H1 (cell line): ENCODE measurements at regions not wholly inside any gene's neighbourhood (a gene's known extent, or its start where the extent isn't known, plus 50 kb on each side); places are given as distances from the start of the nearest gene placed in this dataset.

Source experiments
- CTCF ChIA-PET: fragments of 300-600 bp; sonication (Branson Sonifier 250); formaldehyde crosslinking; loops from one replicate; lab custom pipeline; 2021; ENCODE audit not compliant: partially characterized antibody; lab: Charles Lee
- POLR2A ChIA-PET: fragments of 300-600 bp; sonication (Branson Sonifier 250); formaldehyde crosslinking; loops from one replicate; lab custom pipeline; 2021; ENCODE audit warnings: inconsistent platforms; ENCODE audit not compliant: partially characterized antibody; lab: Charles Lee
- DNase-seq, 2 experiments: peaks; one replicate each; pipeline versions ENCODE4 v3.0.0 to v3.0.0-alpha.2; 2010 to 2022; ENCODE audit warnings: low spot score in 2 of 2, low read depth in 1 of 2, mixed read lengths in 1 of 2
- FAIRE-seq: peaks from 2 replicates; lab custom pipeline; 2011; peaks lifted over from hg19 to GRCh38; lab: Jason Lieb, UNC
- H2AFZ ChIP-seq: 2 replicates; pipeline ENCODE4 v1.8.1; 2012; ENCODE audit warnings: low read length, inconsistent platforms
- H2AK5ac ChIP-seq: 2 replicates; pipeline ENCODE4 v1.6.1; 2013; ENCODE audit warnings: low read depth, low read length
- H2BK120ac ChIP-seq: replicated peaks from 2 replicates; pipeline ENCODE3; 2013; ENCODE audit warnings: low read depth, low read length, inconsistent platforms
- H2BK12ac ChIP-seq: 2 replicates; pipeline ENCODE4 v1.6.1; 2013; ENCODE audit warnings: low read depth, low read length
- H2BK15ac ChIP-seq: 2 replicates; pipeline ENCODE4 v1.6.1; 2013; ENCODE audit warnings: low read length
- H2BK20ac ChIP-seq: 2 replicates; pipeline ENCODE4 v1.6.1; 2013; ENCODE audit warnings: low read length
- H2BK5ac ChIP-seq: 2 replicates; pipeline ENCODE4 v1.6.1; 2013; ENCODE audit warnings: low read depth, low read length
- H3K14ac ChIP-seq: 2 replicates; pipeline ENCODE4 v1.6.1; 2013; ENCODE audit warnings: inconsistent platforms; ENCODE audit not compliant: insufficient read length
- H3K18ac ChIP-seq: 2 replicates; pipeline ENCODE4 v1.6.1; 2013; ENCODE audit warnings: low read length; ENCODE audit errors: extremely low read depth
- H3K23ac ChIP-seq: 2 replicates; pipeline ENCODE4 v1.6.1; 2013; ENCODE audit warnings: inconsistent platforms; ENCODE audit not compliant: insufficient read length
- H3K23me2 ChIP-seq: 2 replicates; pipeline ENCODE4 v1.6.1; 2013; ENCODE audit warnings: low read depth, low read length
- H3K27ac ChIP-seq: 2 replicates; pipeline ENCODE4 v1.6.1; 2011; ENCODE audit warnings: low read depth, low read length, inconsistent platforms
- H3K27me3 ChIP-seq, 4 experiments: replicated peaks in 1 of 4; 1 replicate in 1 of 4; 2 replicates in 3 of 4; pipeline versions ENCODE4 v1.6.1 to v1.8.1; 2011 to 2013; ENCODE audit warnings: low read length in 3 of 4, mild to moderate bottlenecking in 3 of 4, inconsistent platforms in 2 of 4, mixed read lengths in 2 of 4, moderate library complexity in 1 of 4; ENCODE audit not compliant: control insufficient read depth in 3 of 4, insufficient read depth in 3 of 4; ENCODE audit errors: extremely low read depth in 1 of 4
- H3K36me3 ChIP-seq, 4 experiments: 2 replicates each; pipeline versions ENCODE4 v1.6.1 to v1.8.1; 2011 to 2013; ENCODE audit warnings: mild to moderate bottlenecking in 4 of 4, low read length in 3 of 4, moderate library complexity in 2 of 4, control low read depth in 1 of 4, inconsistent platforms in 1 of 4; ENCODE audit not compliant: insufficient read depth in 4 of 4, control insufficient read depth in 2 of 4
- H3K4ac ChIP-seq: replicated peaks from 2 replicates; pipeline ENCODE3; 2013; ENCODE audit warnings: low read length, low read depth, mixed read lengths, inconsistent platforms; ENCODE audit not compliant: insufficient read length
- H3K4me1 ChIP-seq, 4 experiments: replicated peaks in 1 of 4; 1 replicate in 1 of 4; 2 replicates in 3 of 4; pipeline versions ENCODE4 v1.6.1 to v1.8.1; 2011 to 2013; ENCODE audit warnings: low read length in 3 of 4, inconsistent platforms in 2 of 4, mixed read lengths in 1 of 4; ENCODE audit not compliant: insufficient read depth in 4 of 4, control insufficient read depth in 3 of 4
- H3K4me2 ChIP-seq, 2 experiments: 2 replicates each; pipeline versions ENCODE4 v1.6.1 to v1.8.1; 2011 to 2013; ENCODE audit warnings: low read depth in 2 of 2, low read length in 2 of 2, control low read depth in 1 of 2, inconsistent platforms in 1 of 2, mild to moderate bottlenecking in 1 of 2; ENCODE audit not compliant: insufficient read depth in 1 of 2
- H3K4me3 ChIP-seq, 4 experiments: fragments of 200-600, 300-600 bp in 1 of 4; sonication (generic), shearing (Covaris generic), sonication (Bioruptor Twin) in 1 of 4; 2 replicates each; pipeline versions ENCODE4 v1.5.1 to v1.8.1; 2011 to 2016; ENCODE audit warnings: low read length in 4 of 4, low read depth in 3 of 4, control low read depth in 2 of 4, inconsistent platforms in 2 of 4, mild to moderate bottlenecking in 2 of 4, mixed read lengths in 1 of 4, moderate library complexity in 1 of 4; ENCODE audit not compliant: insufficient read depth in 2 of 4; ENCODE audit errors: extremely low read depth in 1 of 4
- H3K56ac ChIP-seq: replicated peaks from 2 replicates; pipeline ENCODE3; 2013; ENCODE audit warnings: low read depth, mild to moderate bottlenecking, mixed read lengths, low read length, inconsistent platforms; ENCODE audit not compliant: insufficient read length
- H3K79me1 ChIP-seq: 2 replicates; pipeline ENCODE4 v1.6.1; 2013; ENCODE audit warnings: low read depth, low read length, control low read depth
- H3K79me2 ChIP-seq, 2 experiments: 2 replicates each; pipeline versions ENCODE4 v1.6.1 to v1.8.1; 2012 to 2013; ENCODE audit warnings: low read length in 2 of 2, mild to moderate bottlenecking in 2 of 2, inconsistent platforms in 1 of 2; ENCODE audit not compliant: insufficient read depth in 2 of 2, control insufficient read depth in 1 of 2
- H3K9ac ChIP-seq, 4 experiments: replicated peaks in 1 of 4; 1 replicate in 1 of 4; 2 replicates in 3 of 4; pipeline versions ENCODE4 v1.6.1 to v1.8.1; 2011 to 2013; ENCODE audit warnings: low read depth in 3 of 4, low read length in 3 of 4, control low read depth in 2 of 4, mild to moderate bottlenecking in 2 of 4, moderate library complexity in 2 of 4, inconsistent platforms in 1 of 4; ENCODE audit errors: extremely low read depth in 1 of 4
- H3K9me3 ChIP-seq, 2 experiments: 2 replicates each; pipeline versions ENCODE4 v1.6.1 to v1.8.1; 2012 to 2013; ENCODE audit warnings: mild to moderate bottlenecking in 2 of 2, moderate library complexity in 2 of 2, control low read depth in 1 of 2, inconsistent platforms in 1 of 2, low read depth in 1 of 2, low read length in 1 of 2, mixed read lengths in 1 of 2; ENCODE audit not compliant: insufficient read depth in 2 of 2
- H4K20me1 ChIP-seq, 2 experiments: replicated peaks in 1 of 2; 2 replicates each; pipeline versions ENCODE3 to v1.8.1; 2011 to 2013; ENCODE audit warnings: inconsistent platforms in 2 of 2, low read length in 2 of 2, mild to moderate bottlenecking in 1 of 2; ENCODE audit not compliant: insufficient read depth in 2 of 2, control insufficient read depth in 1 of 2
- H4K5ac ChIP-seq: 2 replicates; pipeline ENCODE4 v1.6.1; 2013; ENCODE audit warnings: low read length, low read depth, mixed read lengths, inconsistent platforms; ENCODE audit not compliant: insufficient read length
- H4K8ac ChIP-seq: 2 replicates; pipeline ENCODE4 v1.8.0; 2013; ENCODE audit warnings: mild to moderate bottlenecking, moderate library complexity, low read length, inconsistent platforms; ENCODE audit not compliant: insufficient read depth; ENCODE audit errors: extremely low read depth
- H4K91ac ChIP-seq: replicated peaks from 2 replicates; pipeline ENCODE3; 2013; ENCODE audit warnings: low read length, mixed read lengths, inconsistent platforms; ENCODE audit not compliant: insufficient read length
- CHD2 ChIP-seq: IDR thresholded peaks from 2 replicates; pipeline ENCODE4 v1.6.1; 2012; ENCODE audit warnings: low read length, improper control_type of control experiment
- WGBS, 2 experiments: shearing (Covaris generic) in 1 of 2; methylation state at CpG; one replicate each; pipeline versions ENCODE4 v1.1.6 to v1.1.7; 2013 to 2015; ENCODE audit warnings: low lambda C conversion rate in 2 of 2, mixed read lengths in 2 of 2, inconsistent platforms in 1 of 2, low coverage in 1 of 2, missing lambda C conversion rate in 1 of 2; ENCODE audit not compliant: insufficient replicate concordance in 2 of 2, insufficient coverage in 1 of 2, insufficient read length in 1 of 2; ENCODE audit errors: extremely low coverage in 1 of 2, missing lambda C conversion rate in 1 of 2; 5-methylcytosine and 5-hydroxymethylcytosine counted together

DNA sequence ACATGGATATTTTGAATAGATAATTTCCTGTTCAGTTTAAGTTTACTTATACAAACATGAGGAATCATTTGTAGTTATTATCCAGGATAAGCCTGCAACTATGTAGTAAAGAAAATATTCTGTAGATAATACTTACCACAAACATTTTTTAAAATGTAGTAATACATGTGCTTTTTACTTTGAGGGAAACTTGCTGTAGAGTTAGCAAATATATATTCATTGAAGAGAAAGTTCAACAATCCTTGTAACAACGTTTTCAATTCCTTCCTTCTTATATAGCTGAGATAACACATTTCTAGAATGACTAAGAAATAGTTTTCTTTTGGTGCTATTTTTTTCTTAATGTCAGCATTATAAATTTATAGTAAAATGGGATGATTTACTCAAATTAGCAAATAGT is 664.6 kb upstream of the ADAMTS5 start:
- no peak for FAIRE-seq
- WGBS, 2 experiments: 95% methylated on average over 1 of the region's 1 CpG; no CpG with 5 or more reads in 1 of the 2 experiments

More for the DNA sequence above, 664.6 kb upstream of the ADAMTS5 start:
- H4K91ac ChIP-seq: no peak overlapping the region
- H3K79me2 ChIP-seq: no peaks in the 10 kb centered on the region
- no peak overlapping the region for H3K56ac ChIP-seq
- H3K4ac ChIP-seq: no peak overlapping the region
- H3K36me3 ChIP-seq: no peaks in the 10 kb centered on the region
- H3K4me1 ChIP-seq: no peaks in the 10 kb centered on the region
- no peaks in the 10 kb centered on the region for H3K79me1 ChIP-seq
- no peak overlapping the region for H3K9ac ChIP-seq
- no peak overlapping the region for H3K4me2 ChIP-seq
- no peak overlapping the region for H3K18ac ChIP-seq
- H4K5ac ChIP-seq: no peak overlapping the region
- POLR2A ChIA-PET: no interaction called here
- no peak overlapping the region for H2BK5ac ChIP-seq
- CTCF ChIA-PET: interaction anchor here (0.8 to 1.2 kb wide), 2 partner anchors 135 to 781 kb away, joined by 3 read pairs; no protein-coding TSS in a partner anchor
- no peak overlapping the region for H3K4me3 ChIP-seq
- TF ChIP-seq CHD2: no peak
- H2BK15ac ChIP-seq: no peak overlapping the region
- no peak overlapping the region for H2BK120ac ChIP-seq
- no peaks in the 10 kb centered on the region for H3K27me3 ChIP-seq
- H3K23ac ChIP-seq: no peak overlapping the region
- H2AK5ac ChIP-seq: no peak overlapping the region
- H3K27ac ChIP-seq: no peak overlapping the region
- H2AFZ ChIP-seq: no peak overlapping the region
- DNase-seq: no peak
- H2BK12ac ChIP-seq: no peak overlapping the region
- H4K20me1 ChIP-seq: no peaks in the 10 kb centered on the region
- H4K8ac ChIP-seq: no peak overlapping the region
- H2BK20ac ChIP-seq: no peak overlapping the region
- H3K23me2 ChIP-seq: no peaks in the 10 kb centered on the region
- no peak overlapping the region for H3K14ac ChIP-seq
- no peaks in the 10 kb centered on the region for H3K9me3 ChIP-seq
